ENCODE measurements at regions not wholly inside any gene's neighbourhood (a gene's known extent, or its start where the extent isn't known, plus 50 kb on each side); places are given as distances from the start of the nearest gene placed in this dataset.
A peak's percentile ranks its signal among the peaks of the same experiment; 100 is the strongest.

GRCh38 chr16:64122177-64122576, 999.7 kb downstream of the CDH11 start:
- Histone ChIP-seq H2AFZ (ENCODE audit: low read length) (no peak overlapping the region), H3K27ac (ENCODE audit: low read depth, low read length) (no peak overlapping the region), H3K79me2 (ENCODE audit: insufficient read depth, low read length) (no peaks in the 10 kb centered on the region), H4K20me1 (ENCODE audit: insufficient read depth, low read length) (no peaks in the 10 kb centered on the region), H3K9me3 (ENCODE audit: low read depth, low read length) (no peaks in the 10 kb centered on the region), H3K27me3 (ENCODE audit: insufficient read depth, low read length) (no peaks in the 10 kb centered on the region), H3K36me3 (ENCODE audit: insufficient read depth, low read length) (no peaks in the 10 kb centered on the region), H3K4me1 (ENCODE audit: insufficient read depth, low read length) (peaks cover 10% of the 10 kb centered on the region), H3K4me3 (ENCODE audit: insufficient read depth, low read length) (no peak overlapping the region), H3K4me2 (ENCODE audit: insufficient read depth, low read length) (no peak overlapping the region)
- peak; percentile 1 for DNase-seq (ENCODE audit: insufficient read length, low spot score, missing footprints)
- TF ChIP-seq, protein P1, sequence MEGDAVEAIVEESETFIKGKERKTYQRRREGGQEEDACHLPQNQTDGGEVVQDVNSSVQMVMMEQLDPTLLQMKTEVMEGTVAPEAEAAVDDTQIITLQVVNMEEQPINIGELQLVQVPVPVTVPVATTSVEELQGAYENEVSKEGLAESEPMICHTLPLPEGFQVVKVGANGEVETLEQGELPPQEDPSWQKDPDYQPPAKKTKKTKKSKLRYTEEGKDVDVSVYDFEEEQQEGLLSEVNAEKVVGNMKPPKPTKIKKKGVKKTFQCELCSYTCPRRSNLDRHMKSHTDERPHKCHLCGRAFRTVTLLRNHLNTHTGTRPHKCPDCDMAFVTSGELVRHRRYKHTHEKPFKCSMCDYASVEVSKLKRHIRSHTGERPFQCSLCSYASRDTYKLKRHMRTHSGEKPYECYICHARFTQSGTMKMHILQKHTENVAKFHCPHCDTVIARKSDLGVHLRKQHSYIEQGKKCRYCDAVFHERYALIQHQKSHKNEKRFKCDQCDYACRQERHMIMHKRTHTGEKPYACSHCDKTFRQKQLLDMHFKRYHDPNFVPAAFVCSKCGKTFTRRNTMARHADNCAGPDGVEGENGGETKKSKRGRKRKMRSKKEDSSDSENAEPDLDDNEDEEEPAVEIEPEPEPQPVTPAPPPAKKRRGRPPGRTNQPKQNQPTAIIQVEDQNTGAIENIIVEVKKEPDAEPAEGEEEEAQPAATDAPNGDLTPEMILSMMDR (IDR thresholded peaks at IDR 0.05; ENCODE audit: extremely low read depth, low read depth, low read length): no peak

DNA sequence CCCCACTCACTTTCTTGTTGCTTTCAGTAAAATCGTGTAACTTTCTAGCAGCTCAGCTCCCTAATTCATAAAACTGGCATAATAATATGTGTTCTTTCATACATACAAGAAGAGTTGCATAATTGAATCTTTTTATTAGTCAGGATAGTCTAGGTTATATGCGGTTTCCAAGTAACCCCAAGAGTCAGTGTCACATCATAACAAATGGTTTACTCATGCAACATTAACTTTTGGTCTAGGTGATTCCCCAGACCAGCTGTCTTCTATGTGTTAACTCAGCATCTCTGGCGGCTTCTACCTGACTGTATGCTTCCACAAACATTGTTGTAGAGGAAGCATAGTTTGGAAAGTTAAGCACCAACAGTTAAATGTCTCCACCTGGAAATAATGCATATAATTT, 1000.4 kb downstream of the CDH11 start:
- H3K4me2 ChIP-seq (ENCODE audit: insufficient read depth, low read length): peak overlapping the region; percentile 39
- DNase-seq (ENCODE audit: insufficient read length, low spot score, missing footprints): peak; percentile 13
- no peaks in the 10 kb centered on the region for H3K36me3 ChIP-seq (ENCODE audit: insufficient read depth, low read length)
- peaks cover 10% of the 10 kb centered on the region for H3K4me1 ChIP-seq (ENCODE audit: insufficient read depth, low read length)
- no peaks in the 10 kb centered on the region for H3K27me3 ChIP-seq (ENCODE audit: insufficient read depth, low read length)
- H3K27ac ChIP-seq (ENCODE audit: low read depth, low read length): no peak overlapping the region
- TF ChIP-seq, protein P1 (IDR thresholded peaks at IDR 0.05; ENCODE audit: extremely low read depth, low read depth, low read length): no peak
- H3K9me3 ChIP-seq (ENCODE audit: low read depth, low read length): no peaks in the 10 kb centered on the region
- H2AFZ ChIP-seq (ENCODE audit: low read length): no peak overlapping the region
- H3K79me2 ChIP-seq (ENCODE audit: insufficient read depth, low read length): no peaks in the 10 kb centered on the region
- H3K4me3 ChIP-seq (ENCODE audit: insufficient read depth, low read length): no peak overlapping the region
- no peaks in the 10 kb centered on the region for H4K20me1 ChIP-seq (ENCODE audit: insufficient read depth, low read length)

GRCh38 chr16:64116151-64116550, 1005.7 kb downstream of the CDH11 start:
- no peak overlapping the region for H3K4me3 ChIP-seq (ENCODE audit: insufficient read depth, low read length)
- H3K4me1 ChIP-seq (ENCODE audit: insufficient read depth, low read length): peaks cover 2% of the 10 kb centered on the region
- TF ChIP-seq, protein P1 (IDR thresholded peaks at IDR 0.05; ENCODE audit: extremely low read depth, low read depth, low read length): no peak
- H2AFZ ChIP-seq (ENCODE audit: low read length): no peak overlapping the region
- H4K20me1 ChIP-seq (ENCODE audit: insufficient read depth, low read length): no peaks in the 10 kb centered on the region
- no peak overlapping the region for H3K27ac ChIP-seq (ENCODE audit: low read depth, low read length)
- H3K79me2 ChIP-seq (ENCODE audit: insufficient read depth, low read length): no peaks in the 10 kb centered on the region
- H3K4me2 ChIP-seq (ENCODE audit: insufficient read depth, low read length): no peak overlapping the region
- H3K27me3 ChIP-seq (ENCODE audit: insufficient read depth, low read length): no peaks in the 10 kb centered on the region
- no peak for DNase-seq (ENCODE audit: insufficient read length, low spot score, missing footprints)
- no peaks in the 10 kb centered on the region for H3K36me3 ChIP-seq (ENCODE audit: insufficient read depth, low read length)
- H3K9me3 ChIP-seq (ENCODE audit: low read depth, low read length): no peaks in the 10 kb centered on the region

DNA sequence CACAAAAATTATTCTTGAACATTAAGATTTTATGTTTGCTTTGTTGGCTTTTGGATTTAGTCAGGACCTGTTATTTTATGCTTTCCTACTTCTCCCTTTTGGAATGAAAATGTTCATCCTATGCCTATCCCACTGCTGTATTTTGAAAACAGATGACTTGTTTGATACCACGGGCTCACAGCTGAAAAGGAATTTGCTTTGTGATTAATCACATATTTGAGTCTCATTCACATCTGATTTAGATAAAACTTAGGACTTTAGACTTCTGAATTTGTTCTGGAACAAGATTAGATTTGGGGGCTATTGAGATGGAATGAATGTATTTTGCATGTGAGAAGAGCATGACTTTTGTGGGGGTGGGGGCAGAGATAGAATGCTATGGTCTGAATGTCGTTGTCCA, 1012.6 kb downstream of the CDH11 start:
- Histone ChIP-seq H3K4me3 (ENCODE audit: insufficient read depth, low read length) (no peak overlapping the region), H3K4me2 (ENCODE audit: insufficient read depth, low read length) (no peak overlapping the region), H3K4me1 (ENCODE audit: insufficient read depth, low read length) (no peaks in the 10 kb centered on the region), H3K9me3 (ENCODE audit: low read depth, low read length) (no peaks in the 10 kb centered on the region), H2AFZ (ENCODE audit: low read length) (no peak overlapping the region), H3K79me2 (ENCODE audit: insufficient read depth, low read length) (no peaks in the 10 kb centered on the region), H3K27me3 (ENCODE audit: insufficient read depth, low read length) (no peaks in the 10 kb centered on the region), H4K20me1 (ENCODE audit: insufficient read depth, low read length) (no peaks in the 10 kb centered on the region), H3K36me3 (ENCODE audit: insufficient read depth, low read length) (no peaks in the 10 kb centered on the region), H3K27ac (ENCODE audit: low read depth, low read length) (no peak overlapping the region)
- TF ChIP-seq, protein P1 (IDR thresholded peaks at IDR 0.05; ENCODE audit: extremely low read depth, low read depth, low read length): no peak
- no peak for DNase-seq (ENCODE audit: insufficient read length, low spot score, missing footprints)

Measured in osteoblast (primary cell).